ENCODE measurements at regions not wholly inside any gene's neighbourhood (a gene's known extent, or its start where the extent isn't known, plus 50 kb on each side); places are given as distances from the start of the nearest gene placed in this dataset.
A peak's percentile ranks its signal among the peaks of the same experiment; 100 is the strongest.

DNA sequence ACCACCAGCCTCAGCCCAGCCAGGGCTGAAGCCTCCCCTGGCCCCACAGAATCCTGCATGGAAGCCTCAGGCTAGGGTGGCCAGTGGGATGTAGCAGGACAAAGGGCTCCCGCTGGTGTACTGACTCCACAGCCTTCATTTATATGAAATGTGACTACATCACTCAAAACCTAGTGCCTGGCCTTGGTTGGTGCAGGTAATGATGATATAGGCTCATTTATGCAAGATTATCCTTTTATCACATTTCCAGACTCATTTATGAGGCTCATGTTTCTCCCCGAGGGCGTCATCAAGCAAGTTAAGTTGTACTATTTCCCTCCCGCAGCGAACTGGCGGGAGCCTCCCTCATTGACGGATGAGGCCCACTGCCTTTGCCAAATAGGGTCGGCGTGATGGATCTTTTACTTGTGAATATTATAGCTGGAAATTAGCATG, 179.1 kb upstream of the SMAD3 start:
- CTCF ChIA-PET (ENCODE audit: partially characterized antibody), result interaction anchor here (1.0 to 1.6 kb wide), 4 partner anchors 12 to 112 kb away, joined by 3 to 7 read pairs (median 4); no protein-coding TSS in a partner anchor
- H2AFZ ChIP-seq (ENCODE audit: low read length), result no peak overlapping the region
- POLR2A ChIA-PET (ENCODE audit: partially characterized antibody), result interaction anchor here (0.7 kb wide), 1 partner anchor 42 kb away, joined by 3 read pairs; no protein-coding TSS in a partner anchor
- H3K18ac ChIP-seq (ENCODE audit: extremely low read depth, low read length), result no peak overlapping the region
- no peak for TF ChIP-seq CBX5 (IDR thresholded peaks at IDR 0.05; ENCODE audit: low read depth, low read length)
- TF ChIP-seq USF2 (IDR thresholded peaks at IDR 0.05; ENCODE audit: low read length), result no peak
- TF ChIP-seq TBP (IDR thresholded peaks at IDR 0.05; ENCODE audit: low read depth, low read length), result no peak
- TF ChIP-seq HDAC2 (IDR thresholded peaks at IDR 0.05; ENCODE audit: borderline replicate concordance in 1 of 2, low read depth in 2 of 2, low read length in 2 of 2), result no peak
- TF ChIP-seq SP4 (IDR thresholded peaks at IDR 0.05; ENCODE audit: low read length), result no peak
- TF ChIP-seq EP300 (IDR thresholded peaks at IDR 0.05; ENCODE audit: borderline replicate concordance in 1 of 2, low read depth in 2 of 2, low read length in 2 of 2), result no peak
- TF ChIP-seq ASH2L (IDR thresholded peaks at IDR 0.05; ENCODE audit: low read length), result no peak
- TF ChIP-seq POLR2AphosphoS5 (IDR thresholded peaks at IDR 0.05; ENCODE audit: low read depth, low read length), result no peak
- TF ChIP-seq, protein P1, sequence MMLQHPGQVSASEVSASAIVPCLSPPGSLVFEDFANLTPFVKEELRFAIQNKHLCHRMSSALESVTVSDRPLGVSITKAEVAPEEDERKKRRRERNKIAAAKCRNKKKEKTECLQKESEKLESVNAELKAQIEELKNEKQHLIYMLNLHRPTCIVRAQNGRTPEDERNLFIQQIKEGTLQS (IDR thresholded peaks at IDR 0.05; ENCODE audit: insufficient read depth, low read depth, low read length), result no peak
- no peaks in the 10 kb centered on the region for H3K79me2 ChIP-seq (ENCODE audit: control insufficient read depth in 1 of 2, insufficient read depth in 2 of 2, low read length in 2 of 2)
- FAIRE-seq (no peak), DNase-seq (ENCODE audit: low read depth in 1 of 2, low spot score in 2 of 2) (peak in 1 of 2 experiments; percentile 11)
- H3K79me1 ChIP-seq (ENCODE audit: low read depth, low read length), result no peaks in the 10 kb centered on the region
- no peaks in the 10 kb centered on the region for H4K20me1 ChIP-seq (replicated peaks in 1 of 2; ENCODE audit: control insufficient read depth in 1 of 2, insufficient read depth in 2 of 2, low read length in 2 of 2)
- no peak overlapping the region for H2BK12ac ChIP-seq (ENCODE audit: low read depth, low read length)
- H4K91ac ChIP-seq (replicated peaks; ENCODE audit: insufficient read length, low read length), result no peak overlapping the region
- no peak overlapping the region for H2AK5ac ChIP-seq (ENCODE audit: low read depth, low read length)
- H3K27ac ChIP-seq (ENCODE audit: low read depth, low read length), result no peak overlapping the region
- H2BK15ac ChIP-seq (ENCODE audit: low read length), result no peak overlapping the region
- WGBS, 2 experiments (ENCODE audit: extremely low coverage in 1 of 2, insufficient coverage in 1 of 2, insufficient read length in 1 of 2, insufficient replicate concordance in 2 of 2, low coverage in 1 of 2, low lambda C conversion rate in 2 of 2, missing lambda C conversion rate in 1 of 2), result 89% methylated on average over 9 of the region's 9 CpGs; no CpG with 5 or more reads in 1 of the 2 experiments
- H3K4ac ChIP-seq (replicated peaks; ENCODE audit: insufficient read length, low read depth, low read length), result no peak overlapping the region
- no peak overlapping the region for H2BK5ac ChIP-seq (ENCODE audit: low read depth, low read length)
- H3K27me3 ChIP-seq (replicated peaks in 1 of 4; ENCODE audit: control insufficient read depth in 3 of 4, extremely low read depth in 1 of 4, insufficient read depth in 3 of 4, low read length in 3 of 4), result no peaks in the 10 kb centered on the region
- H2BK120ac ChIP-seq (replicated peaks; ENCODE audit: low read depth, low read length), result no peak overlapping the region
- no peak overlapping the region for H3K4me3 ChIP-seq (ENCODE audit: extremely low read depth in 1 of 4, insufficient read depth in 2 of 4, low read depth in 3 of 4, low read length in 4 of 4)
- no peak overlapping the region for H3K23ac ChIP-seq (ENCODE audit: insufficient read length)
- no peaks in the 10 kb centered on the region for H3K36me3 ChIP-seq (ENCODE audit: control insufficient read depth in 2 of 4, insufficient read depth in 4 of 4, low read length in 3 of 4)
- no peak overlapping the region for H2BK20ac ChIP-seq (ENCODE audit: low read length)
- H4K5ac ChIP-seq (ENCODE audit: insufficient read length, low read depth, low read length), result no peak overlapping the region
- H3K9me3 ChIP-seq (ENCODE audit: insufficient read depth in 2 of 2, low read depth in 1 of 2, low read length in 1 of 2), result peaks cover 0 to 9% of the 10 kb centered on the region in 2 experiments; a peak in 2 of 4 replicates
- H3K23me2 ChIP-seq (ENCODE audit: low read depth, low read length), result no peaks in the 10 kb centered on the region
- no peak overlapping the region for H3K56ac ChIP-seq (replicated peaks; ENCODE audit: insufficient read length, low read depth, low read length)
- H4K8ac ChIP-seq (ENCODE audit: extremely low read depth, insufficient read depth, low read length), result no peak overlapping the region
- no peak overlapping the region for H3K14ac ChIP-seq (ENCODE audit: insufficient read length)
- no peak overlapping the region for H3K9ac ChIP-seq (replicated peaks in 1 of 4; ENCODE audit: extremely low read depth in 1 of 4, low read depth in 3 of 4, low read length in 3 of 4)
- no peak overlapping the region for H3K4me2 ChIP-seq (ENCODE audit: insufficient read depth in 1 of 2, low read depth in 2 of 2, low read length in 2 of 2)
- H3K4me1 ChIP-seq (replicated peaks in 1 of 4; ENCODE audit: control insufficient read depth in 3 of 4, insufficient read depth in 4 of 4, low read length in 3 of 4), result peaks cover 0 to 9% (median 4%) of the 10 kb centered on the region in 4 experiments; a peak in 5 of 7 replicates
